ENCODE measurements at regions not wholly inside any gene's neighbourhood (a gene's known extent, or its start where the extent isn't known, plus 50 kb on each side); places are given as distances from the start of the nearest gene placed in this dataset.

- Histone ChIP-seq H4K5ac (ENCODE audit: low read depth, low read length) (no peak overlapping the region), H3K4me3 (ENCODE audit: insufficient read depth, low read depth, low read length) (no peak overlapping the region), H2AK9ac (replicated peaks; ENCODE audit: low read depth, low read length, poor library complexity) (no peak overlapping the region), H2BK20ac (ENCODE audit: low read depth, low read length) (no peak overlapping the region), H3K23ac (ENCODE audit: low read depth, low read length) (no peak overlapping the region), H3K4ac (ENCODE audit: low read depth, low read length) (no peak overlapping the region), H3K27ac (ENCODE audit: insufficient read depth, low read length) (no peak overlapping the region), H3K36me3 (ENCODE audit: control insufficient read depth, insufficient read depth, low read length) (no peaks in the 10 kb centered on the region), H2BK5ac (ENCODE audit: low read depth, low read length, poor library complexity, severe bottlenecking) (no peak overlapping the region), H3K14ac (replicated peaks; ENCODE audit: low read depth, low read length) (no peak overlapping the region), H3K9me1 (ENCODE audit: insufficient read depth, low read length) (no peaks in the 10 kb centered on the region), H3K4me1 (ENCODE audit: control insufficient read depth, insufficient read depth, low read length) (no peaks in the 10 kb centered on the region), H3K56ac (ENCODE audit: extremely low read depth, insufficient read depth, low read length) (no peak overlapping the region), H2AFZ (replicated peaks; ENCODE audit: low read length, poor library complexity) (no peak overlapping the region), H3K9ac (ENCODE audit: low read depth, low read length) (no peak overlapping the region), H3K27me3 (ENCODE audit: control insufficient read depth, insufficient read depth, low read length) (no peaks in the 10 kb centered on the region), H2AK5ac (ENCODE audit: low read depth, low read length) (no peak overlapping the region), H3K79me1 (ENCODE audit: low read depth in 1 of 2, low read length in 2 of 2) (no peaks in the 10 kb centered on the region), H3K9me3 (ENCODE audit: control insufficient read depth, insufficient read depth, low read length) (no peaks in the 10 kb centered on the region), H4K20me1 (ENCODE audit: insufficient read depth, low read length) (no peaks in the 10 kb centered on the region), H4K8ac (ENCODE audit: low read depth in 2 of 2, low read length in 2 of 2) (no peak overlapping the region), H2BK15ac (ENCODE audit: low read depth, low read length) (no peak overlapping the region), H3K4me2 (ENCODE audit: low read depth, low read length) (no peak overlapping the region), H4K91ac (ENCODE audit: insufficient read depth, low read depth, low read length) (no peak overlapping the region), H2BK120ac (ENCODE audit: low read depth, low read length) (no peak overlapping the region), H3K18ac (ENCODE audit: low read depth, low read length) (no peak overlapping the region)
- intact Hi-C loops (cut with micrococcal nuclease): no loop called here
- no CpG with 5 or more reads among the region's 2 CpGs for WGBS, 2 experiments (ENCODE audit: extremely low coverage in 2 of 2, insufficient read length in 1 of 2)
- DNase-seq (no peak), ATAC-seq (ENCODE audit: low read depth) (no peak)
- POLR2A ChIA-PET (ENCODE audit: unreplicated experiment): no interaction called here
- CTCF ChIA-PET: no interaction called here
- in situ Hi-C loops (cut with MboI; ENCODE audit: low sequenced_read_pairs): no loop called here
- TF ChIP-seq MAFK (IDR thresholded peaks at IDR 0.05; ENCODE audit: low read depth, low read length): no peak
- TF ChIP-seq RFX5 (IDR thresholded peaks at IDR 0.05; ENCODE audit: low read depth, low read length): no peak
- TF ChIP-seq ELK1 (IDR thresholded peaks at IDR 0.05; ENCODE audit: borderline replicate concordance, low read depth, low read length): no peak
- no peak for TF ChIP-seq CTCF (conservative IDR thresholded peaks at IDR 0.05; ENCODE audit: low read depth, low read length)
- no peak for TF ChIP-seq NFE2L2 (IDR thresholded peaks at IDR 0.05; ENCODE audit: low read depth, low read length)
- no peak for TF ChIP-seq POLR2A (IDR thresholded peaks at IDR 0.05; ENCODE audit: low read depth, low read length)
- TF ChIP-seq RAD21 (IDR thresholded peaks at IDR 0.05; ENCODE audit: low read length): no peak
- no TSS peak for BruUV-seq (replicated peaks)
- dilution Hi-C loops (cut with HindIII; ENCODE audit: low sequenced_read_pairs, unreplicated experiment): no loop called here
Measured at GRCh38 chr14:86997271-86997670, 995.7 kb downstream of the GALC start.

Measured in IMR-90 (cell line).